GM21528 (cell line): ENCODE measurements at regions not wholly inside any gene's neighbourhood (a gene's known extent, or its start where the extent isn't known, plus 50 kb on each side); places are given as distances from the start of the nearest gene placed in this dataset.
A peak's percentile ranks its signal among the peaks of the same experiment; 100 is the strongest.
"Not testable (repeated sequence)": the region's sequence is repeated elsewhere in the genome, so short reads cannot be mapped to it uniquely, and the experiment has no call there.

ENCODE experiments used
- ATAC-seq: cut with Tn5 transposase; IDR thresholded peaks from one replicate; pipeline ENCODE4 v1.9.1; 2021; ENCODE audit warnings: mild to moderate bottlenecking, moderate library complexity; ENCODE audit not compliant: unreplicated experiment, low FRiP score

GRCh38 chr3:61372723-61373122, 121.5 kb upstream of the FHIT start:
- ATAC-seq, result no peak

GRCh38 chr3:61378311-61378710, 127.1 kb upstream of the FHIT start:
- no peak for ATAC-seq

GRCh38 chr3:61381745-61382392, 130.6 kb upstream of the FHIT start:
- peak; percentile 89 for ATAC-seq

GRCh38 chr3:61387817-61388216, 136.6 kb upstream of the FHIT start:
- no peak for ATAC-seq

GRCh38 chr3:61393480-61393947, 142.3 kb upstream of the FHIT start:
- not testable (repeated sequence) for ATAC-seq

- ATAC-seq, result no peak
Measured at GRCh38 chr3:61401359-61401758, 150.1 kb upstream of the FHIT start.

GRCh38 chr3:61407397-61407796, 154.0 kb upstream of the PTPRG start:
- ATAC-seq, result no peak

GRCh38 chr3:61409638-61410037, 151.7 kb upstream of the PTPRG start:
- ATAC-seq, result no peak

GRCh38 chr3:61410358-61410757, 151.0 kb upstream of the PTPRG start:
- not testable (repeated sequence) for ATAC-seq

- no peak for ATAC-seq
Measured at GRCh38 chr3:61411009-61411662, 150.2 kb upstream of the PTPRG start.

- peak; percentile 81 for ATAC-seq
Measured at GRCh38 chr3:61414456-61414855, 146.9 kb upstream of the PTPRG start.

GRCh38 chr3:61415201-61415600, 146.2 kb upstream of the PTPRG start:
- ATAC-seq, result no peak

- no peak for ATAC-seq
Measured at GRCh38 chr3:61416618-61417017, 144.8 kb upstream of the PTPRG start.

- no peak for ATAC-seq
Measured at GRCh38 chr3:61417352-61417751, 144.0 kb upstream of the PTPRG start.

GRCh38 chr3:61420136-61420759, 141.1 kb upstream of the PTPRG start:
- peak; percentile 80 for ATAC-seq

GRCh38 chr3:61422945-61423673, 138.3 kb upstream of the PTPRG start:
- ATAC-seq, result no peak

- no peak for ATAC-seq
Measured at GRCh38 chr3:61425356-61425755, 136.0 kb upstream of the PTPRG start.

- no peak for ATAC-seq
Measured at GRCh38 chr3:61429106-61429505, 132.3 kb upstream of the PTPRG start.

- not testable (repeated sequence) for ATAC-seq
Measured at GRCh38 chr3:61434901-61435300, 126.5 kb upstream of the PTPRG start.

- ATAC-seq, result not testable (repeated sequence)
Measured at GRCh38 chr3:61435361-61435760, 126.0 kb upstream of the PTPRG start.
